ENCODE measurements at regions not wholly inside any gene's neighbourhood (a gene's known extent, or its start where the extent isn't known, plus 50 kb on each side); places are given as distances from the start of the nearest gene placed in this dataset.
"Not testable (repeated sequence)": the region's sequence is repeated elsewhere in the genome, so short reads cannot be mapped to it uniquely, and the experiment has no call there.

- not testable (repeated sequence) for DNase-seq (ENCODE audit: low read depth)
These were observed 112.0 kb upstream of the NDST3 start for GRCh38 chr4:117922311-117922710.

DNA sequence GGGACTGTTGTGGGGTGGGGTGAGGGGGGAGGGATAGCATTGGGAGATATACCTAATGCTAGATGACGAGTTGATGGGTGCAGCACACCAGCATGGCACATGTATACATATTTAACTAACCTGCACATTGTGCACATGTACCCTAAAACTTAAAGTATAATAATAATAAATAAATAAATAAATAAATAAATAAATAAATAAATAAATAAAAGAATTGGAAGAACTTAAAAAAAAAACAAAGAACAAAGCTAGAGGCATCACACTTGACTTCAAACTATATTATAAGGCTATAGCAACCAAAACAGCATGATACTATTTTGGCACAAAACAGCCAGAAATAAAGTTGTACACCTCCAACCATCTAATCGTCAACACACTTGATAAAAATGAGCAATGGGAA, 106.5 kb upstream of the NDST3 start:
- not testable (repeated sequence) for DNase-seq (ENCODE audit: low read depth)

DNA sequence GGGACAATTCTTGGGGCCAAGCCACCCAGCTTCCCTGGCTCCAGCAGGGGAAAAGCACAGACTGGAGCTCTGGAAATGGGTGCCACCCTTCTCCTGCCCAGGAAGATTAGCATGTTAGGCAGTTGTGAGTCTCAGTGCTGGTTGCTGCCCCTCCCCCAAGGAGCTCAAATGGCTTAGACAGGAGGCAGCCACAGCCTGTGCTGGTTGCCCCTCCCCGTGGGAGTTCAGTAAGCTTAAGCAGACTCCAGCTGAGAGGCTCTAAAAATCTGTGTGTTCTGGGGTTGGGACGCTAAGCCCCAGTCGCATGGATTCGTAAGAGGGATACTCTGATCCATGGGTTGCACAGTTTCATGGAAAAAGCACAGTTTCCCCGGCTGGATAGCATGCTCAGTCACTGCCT, 92.7 kb upstream of the NDST3 start:
- no peak for DNase-seq (ENCODE audit: low read depth)

- DNase-seq (ENCODE audit: low read depth) = no peak
These were observed 84.7 kb upstream of the NDST3 start for GRCh38 chr4:117949621-117950020.

DNA sequence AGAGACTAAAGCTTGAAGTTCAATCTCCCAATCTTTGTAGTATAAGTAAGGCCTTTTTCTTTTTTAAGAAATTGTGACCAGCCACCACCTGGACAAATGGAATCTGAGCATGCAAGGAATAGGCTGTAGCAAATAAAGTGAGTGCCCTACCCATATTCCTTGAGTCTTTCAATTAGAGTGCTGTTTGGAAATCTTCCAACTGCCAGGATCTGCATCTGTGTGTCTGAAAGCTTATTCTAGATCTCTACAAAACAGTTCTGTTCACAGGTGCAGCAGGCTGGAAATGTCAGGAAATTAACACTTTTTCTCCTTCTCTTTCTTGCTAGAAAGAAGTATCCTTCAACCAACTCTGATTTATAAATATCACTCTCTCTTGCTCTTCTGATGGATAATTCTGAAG, 76.7 kb upstream of the NDST3 start:
- DNase-seq (ENCODE audit: low read depth) = no peak

DNA sequence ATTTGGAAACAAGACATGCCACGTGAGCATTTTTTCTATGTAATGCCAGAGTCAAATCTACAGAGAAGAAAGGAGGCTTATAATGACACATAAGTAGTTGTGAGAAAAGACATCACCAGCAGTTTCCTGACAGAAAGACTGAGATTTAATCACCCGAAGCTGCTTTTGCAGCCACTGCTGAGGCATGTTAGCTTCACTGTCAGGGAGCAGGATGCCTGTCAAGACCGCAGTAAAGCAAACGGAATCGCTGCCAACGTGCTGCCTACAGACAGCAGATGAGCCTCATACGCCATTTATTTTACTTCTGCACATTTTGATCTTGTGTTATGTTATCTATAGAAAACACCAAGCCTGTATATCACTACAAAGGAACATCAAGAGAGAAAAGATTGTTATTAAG, 68.7 kb upstream of the NDST3 start:
- no peak for DNase-seq (ENCODE audit: low read depth)

DNA sequence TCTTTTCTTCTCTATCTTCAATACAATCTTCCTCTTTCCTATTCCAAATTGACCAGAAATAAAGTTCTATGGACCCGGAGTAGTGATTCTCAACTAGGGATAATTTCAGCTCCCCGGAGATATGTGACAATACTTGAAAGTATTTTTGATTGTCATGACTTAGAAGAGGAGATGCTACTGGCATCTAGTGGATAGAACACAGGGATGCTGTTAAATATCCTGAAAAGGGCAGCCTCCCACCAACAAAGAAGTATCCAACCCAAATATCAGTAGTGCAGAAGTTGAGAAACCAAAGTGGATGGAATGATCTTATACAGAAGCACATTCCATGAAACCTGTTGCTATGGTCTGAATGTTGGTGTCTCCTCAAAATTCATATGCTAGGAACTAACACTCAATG, 65.7 kb upstream of the NDST3 start:
- no peak for DNase-seq (ENCODE audit: low read depth)

GRCh38 chr4:117971403-117971802, 62.9 kb upstream of the NDST3 start:
- DNase-seq (ENCODE audit: low read depth) = no peak

DNA sequence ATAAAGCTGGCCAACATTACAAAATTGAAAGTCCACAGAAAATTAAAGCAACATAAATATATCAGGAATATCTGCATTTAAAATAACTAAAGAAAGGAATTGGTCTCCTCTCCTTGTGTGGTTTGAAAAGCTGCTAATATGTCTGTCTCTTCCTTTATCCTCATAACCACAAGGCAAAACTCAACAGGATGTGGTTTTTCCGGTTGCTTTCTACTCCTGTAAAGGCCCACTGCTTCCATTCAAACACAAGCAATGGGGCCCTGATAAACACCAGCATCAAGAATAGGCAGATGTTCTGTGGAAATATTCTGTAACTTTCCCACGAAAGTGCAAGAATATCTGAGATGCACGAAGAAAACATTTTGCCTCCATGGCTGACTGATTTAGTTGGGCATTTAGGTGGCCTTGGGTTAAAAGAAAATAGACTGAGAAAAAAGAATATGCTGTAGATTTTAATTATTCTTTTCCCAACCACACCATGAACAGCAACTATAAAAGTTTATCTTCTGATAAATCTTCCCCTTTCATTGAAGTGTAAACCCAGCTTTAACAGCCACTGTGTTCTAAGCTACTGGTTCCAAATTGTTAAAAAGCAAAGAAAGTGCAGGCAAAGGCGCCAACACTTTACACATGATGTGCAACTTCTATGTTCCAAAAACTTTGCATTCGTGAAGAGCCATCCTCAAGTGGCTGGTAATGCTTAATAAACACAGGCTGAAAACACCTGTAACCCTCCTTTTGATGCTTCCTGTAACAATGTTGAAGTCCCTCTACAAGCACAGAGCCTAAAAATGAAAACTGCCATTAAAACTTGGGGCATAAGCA, 50.5 kb upstream of the NDST3 start:
- DNase-seq (ENCODE audit: low read depth) = no peak

- no peak for DNase-seq (ENCODE audit: low read depth)
These were observed 50.0 kb upstream of the NDST3 start for GRCh38 chr4:117984366-117984680.
